Lower lobe of right lung (tissue), 2 donors: ENCODE measurements at regions not wholly inside any gene's neighbourhood (a gene's known extent, or its start where the extent isn't known, plus 50 kb on each side); places are given as distances from the start of the nearest gene placed in this dataset.

Experiments used
- ATAC-seq, 2 donors: fragments of 200-7000 bp; cut with Tn5 transposase; one replicate each; pipeline ENCODE4 v1.9.1; 2020 to 2022; ENCODE audit warnings: mild to moderate bottlenecking in 2 of 2, moderate library complexity in 2 of 2
- DNase-seq: peaks from one replicate; pipeline ENCODE4 v3.0.0-alpha.2; 2020
- H3K27ac ChIP-seq: fragments of 200-600 bp; one replicate; pipeline ENCODE4 v1.8.0; 2022
- H3K27me3 ChIP-seq: fragments of 200-600 bp; one replicate; pipeline ENCODE4 v1.8.0; 2022; ENCODE audit warnings: low read depth
- H3K36me3 ChIP-seq: fragments of 200-600 bp; one replicate; pipeline ENCODE4 v1.8.0; 2022; ENCODE audit warnings: mild to moderate bottlenecking
- H3K4me1 ChIP-seq: fragments of 200-600 bp; one replicate; pipeline ENCODE4 v1.8.0; 2022
- H3K4me3 ChIP-seq: fragments of 200-600 bp; one replicate; pipeline ENCODE4 v1.8.0; 2022; ENCODE audit warnings: mild to moderate bottlenecking
- H3K9me3 ChIP-seq: fragments of 200-600 bp; one replicate; pipeline ENCODE4 v1.8.0; 2022
- intact Hi-C: fragments of 100-400 bp; cut with DNase I; formaldehyde crosslinking; loops from one replicate; pipeline ENCODE4 v1.11.0; 2022
- TF ChIP-seq, protein P1 (sequence below): fragments of 200-600 bp; IDR thresholded peaks from one replicate; pipeline ENCODE4 v1.8.0; 2022; ENCODE audit warnings: antibody characterized with exemption, mild to moderate bottlenecking
- donor health status: DM: no; HTN: yes; CAD: no; lungs with severe emphysema.

DNA sequence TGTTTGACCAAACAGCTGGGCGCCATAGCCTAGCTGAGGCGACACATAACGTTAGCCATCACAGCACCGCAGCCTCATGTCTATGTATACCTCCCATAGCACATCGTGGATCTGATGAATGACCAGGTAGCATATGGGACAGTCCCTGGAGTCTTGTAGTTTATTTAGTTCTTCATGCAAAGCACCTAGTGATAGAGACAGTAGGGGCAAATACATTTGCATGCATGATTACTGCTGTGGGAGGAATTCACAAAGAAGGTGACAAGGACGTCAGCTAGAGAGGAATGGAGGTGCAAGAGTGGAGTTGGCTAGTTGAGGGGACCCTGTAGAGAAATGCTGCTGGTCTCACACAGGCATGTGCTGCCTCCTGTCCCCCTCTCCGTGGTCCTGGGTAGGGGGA lies 478.9 kb upstream of the HS6ST1 start:
- intact Hi-C loops, result no loop called here
- no peaks in the 10 kb centered on the region for H3K9me3 ChIP-seq
- H3K4me1 ChIP-seq, result no peaks in the 10 kb centered on the region
- no peak overlapping the region for H3K4me3 ChIP-seq
- DNase-seq, result no peak
- TF ChIP-seq, protein P1, sequence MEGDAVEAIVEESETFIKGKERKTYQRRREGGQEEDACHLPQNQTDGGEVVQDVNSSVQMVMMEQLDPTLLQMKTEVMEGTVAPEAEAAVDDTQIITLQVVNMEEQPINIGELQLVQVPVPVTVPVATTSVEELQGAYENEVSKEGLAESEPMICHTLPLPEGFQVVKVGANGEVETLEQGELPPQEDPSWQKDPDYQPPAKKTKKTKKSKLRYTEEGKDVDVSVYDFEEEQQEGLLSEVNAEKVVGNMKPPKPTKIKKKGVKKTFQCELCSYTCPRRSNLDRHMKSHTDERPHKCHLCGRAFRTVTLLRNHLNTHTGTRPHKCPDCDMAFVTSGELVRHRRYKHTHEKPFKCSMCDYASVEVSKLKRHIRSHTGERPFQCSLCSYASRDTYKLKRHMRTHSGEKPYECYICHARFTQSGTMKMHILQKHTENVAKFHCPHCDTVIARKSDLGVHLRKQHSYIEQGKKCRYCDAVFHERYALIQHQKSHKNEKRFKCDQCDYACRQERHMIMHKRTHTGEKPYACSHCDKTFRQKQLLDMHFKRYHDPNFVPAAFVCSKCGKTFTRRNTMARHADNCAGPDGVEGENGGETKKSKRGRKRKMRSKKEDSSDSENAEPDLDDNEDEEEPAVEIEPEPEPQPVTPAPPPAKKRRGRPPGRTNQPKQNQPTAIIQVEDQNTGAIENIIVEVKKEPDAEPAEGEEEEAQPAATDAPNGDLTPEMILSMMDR, result no peak
- no peaks in the 10 kb centered on the region for H3K27me3 ChIP-seq
- no peak overlapping the region for H3K27ac ChIP-seq
- no peaks in the 10 kb centered on the region for H3K36me3 ChIP-seq
- no peak for ATAC-seq

- TF ChIP-seq, protein P1, result no peak
- Histone ChIP-seq H3K27me3 (no peaks in the 10 kb centered on the region), H3K27ac (no peak overlapping the region), H3K4me3 (no peak overlapping the region), H3K9me3 (no peaks in the 10 kb centered on the region), H3K4me1 (no peaks in the 10 kb centered on the region), H3K36me3 (no peaks in the 10 kb centered on the region)
- DNase-seq (no peak), ATAC-seq (no peak)
- intact Hi-C loops, result no loop called here
Observed at GRCh38 chr2:128797937-128798336, 479.3 kb upstream of the HS6ST1 start.

DNA sequence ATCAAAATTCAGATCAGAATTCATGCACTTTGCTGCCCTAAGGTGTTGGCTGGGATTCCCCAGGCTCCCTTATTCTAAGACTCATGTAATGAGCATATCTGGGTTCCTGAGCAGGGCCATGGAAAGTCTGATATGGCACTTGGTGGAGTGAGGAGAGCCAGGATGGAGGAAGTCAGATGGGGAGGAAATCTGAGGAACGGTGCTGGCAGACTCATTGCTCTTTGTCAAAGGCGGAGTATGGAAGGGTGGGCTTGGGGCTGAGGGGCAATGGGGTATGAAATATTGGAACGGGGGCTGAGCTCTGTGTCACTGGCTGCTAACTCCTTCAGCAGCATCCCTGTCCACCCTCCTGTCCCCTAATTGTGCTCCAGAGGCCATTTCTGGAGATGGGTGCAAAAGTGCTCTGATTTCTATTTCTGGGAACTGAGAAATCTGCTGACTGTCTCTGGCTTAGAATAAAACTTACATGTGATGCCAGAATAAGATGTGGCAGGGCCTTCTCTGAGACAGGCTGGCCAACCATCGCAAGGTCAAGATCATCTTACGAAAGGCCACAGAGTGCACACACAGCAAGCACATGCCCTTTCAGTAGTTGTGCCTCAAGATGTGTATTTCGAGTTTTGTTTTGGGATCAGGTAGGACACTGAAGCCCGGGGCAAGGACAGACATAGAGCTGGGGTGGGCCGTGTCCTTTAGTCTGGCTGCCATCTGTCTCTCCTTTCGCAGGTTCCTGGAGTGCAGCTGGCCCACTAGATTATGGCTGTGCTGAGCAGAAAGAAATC lies 480.0 kb upstream of the HS6ST1 start:
- ATAC-seq (no peak), DNase-seq (no peak)
- Histone ChIP-seq H3K4me3 (no peak overlapping the region), H3K27me3 (no peaks in the 10 kb centered on the region), H3K27ac (no peak overlapping the region), H3K4me1 (no peaks in the 10 kb centered on the region), H3K9me3 (no peaks in the 10 kb centered on the region), H3K36me3 (no peaks in the 10 kb centered on the region)
- intact Hi-C loops, result no loop called here
- TF ChIP-seq, protein P1, result no peak

DNA sequence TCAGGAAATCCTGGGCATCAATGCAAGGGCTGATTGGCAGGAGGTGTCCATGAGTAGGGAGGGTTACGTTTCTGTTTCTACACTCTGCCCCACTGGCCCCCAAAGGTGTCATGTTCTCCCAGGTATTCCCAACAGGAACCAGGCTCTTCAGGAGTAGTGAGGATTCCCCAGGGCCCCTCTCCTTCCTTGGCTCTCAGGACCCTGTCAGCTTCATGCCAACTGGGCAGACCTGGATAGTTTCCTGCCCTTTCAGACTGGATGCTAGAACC lies 480.6 kb upstream of the HS6ST1 start:
- intact Hi-C loops, result no loop called here
- Histone ChIP-seq H3K4me1 (no peaks in the 10 kb centered on the region), H3K9me3 (no peaks in the 10 kb centered on the region), H3K27ac (no peak overlapping the region), H3K4me3 (no peak overlapping the region), H3K36me3 (no peaks in the 10 kb centered on the region), H3K27me3 (no peaks in the 10 kb centered on the region)
- ATAC-seq, result no peak
- no peak for DNase-seq
- TF ChIP-seq, protein P1, result no peak

GRCh38 chr2:128799730-128800129 lies 481.1 kb upstream of the HS6ST1 start:
- no peak overlapping the region for H3K4me3 ChIP-seq
- ATAC-seq (no peak), DNase-seq (no peak)
- no peaks in the 10 kb centered on the region for H3K4me1 ChIP-seq
- no peaks in the 10 kb centered on the region for H3K36me3 ChIP-seq
- TF ChIP-seq, protein P1, result no peak
- H3K27me3 ChIP-seq, result no peaks in the 10 kb centered on the region
- no peaks in the 10 kb centered on the region for H3K9me3 ChIP-seq
- H3K27ac ChIP-seq, result no peak overlapping the region
- intact Hi-C loops, result no loop called here
